ENCODE measurements at regions not wholly inside any gene's neighbourhood (a gene's known extent, or its start where the extent isn't known, plus 50 kb on each side); places are given as distances from the start of the nearest gene placed in this dataset.

DNA sequence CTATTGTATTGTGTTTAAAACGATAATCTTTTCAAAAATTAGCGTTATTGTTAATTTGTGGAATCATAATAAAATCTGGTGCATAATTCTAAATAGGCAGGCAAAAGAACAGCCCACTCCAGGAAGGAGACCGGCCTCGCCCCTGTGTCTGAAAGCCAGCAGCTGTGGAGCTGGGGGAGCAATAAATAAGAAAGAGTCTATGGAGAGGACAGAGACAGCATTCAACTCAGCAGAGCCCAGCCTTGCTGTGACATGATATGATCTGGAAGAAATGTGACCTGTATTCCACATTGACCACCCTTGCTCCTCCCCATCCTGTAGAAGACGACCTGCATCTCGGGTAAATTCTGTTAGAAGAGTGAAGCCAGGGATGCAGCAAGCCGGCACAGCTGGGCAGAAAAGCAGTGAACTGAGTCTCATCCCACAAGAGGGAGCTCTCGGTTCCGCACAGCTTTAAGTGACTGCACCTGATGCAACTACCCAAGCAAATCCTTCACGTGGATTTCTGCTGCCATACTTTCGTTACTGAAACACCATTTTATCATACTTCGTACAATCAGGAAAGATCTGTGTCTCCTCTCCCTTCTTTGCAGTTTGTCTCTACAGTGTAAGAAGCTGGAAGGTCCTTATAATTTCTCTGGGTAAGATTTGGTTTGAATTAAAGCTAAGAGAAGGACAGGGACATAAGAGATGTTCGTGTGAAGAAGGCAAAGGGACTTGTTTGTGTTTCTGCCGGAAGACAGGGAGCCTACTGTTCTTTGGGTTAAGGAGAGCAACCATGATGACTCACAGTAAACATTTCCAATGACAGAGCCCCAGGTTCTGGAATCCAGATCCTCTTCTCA is 427.1 kb downstream of the GPAM start:
- no peak for DNase-seq

- DNase-seq = no peak
Observed at GRCh38 chr10:111758593-111758992, 425.0 kb downstream of the GPAM start.

DNA sequence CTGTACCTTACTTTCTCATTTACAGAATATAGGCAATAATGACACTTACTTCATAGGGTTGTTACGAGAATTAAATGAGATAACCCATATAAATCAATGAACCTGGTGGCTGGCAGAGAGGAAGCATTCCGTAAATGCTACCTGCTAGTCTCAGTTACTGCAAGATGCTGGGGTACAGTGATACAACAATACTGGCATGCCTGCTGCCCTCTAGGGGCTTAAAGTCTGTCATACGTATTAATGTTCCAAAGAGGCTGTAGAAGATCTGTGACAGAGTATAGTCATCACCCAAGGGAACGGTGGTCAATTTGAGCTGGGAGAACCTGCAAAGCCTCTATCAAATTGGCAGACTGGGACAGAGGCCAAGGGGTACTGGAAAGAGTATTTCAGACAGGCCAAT is 421.5 kb downstream of the GPAM start:
- DNase-seq = no peak

GRCh38 chr10:111765216-111765615 is 418.3 kb downstream of the GPAM start:
- no peak for DNase-seq

- DNase-seq = no peak
Observed at GRCh38 chr10:111766464-111766863, 417.1 kb downstream of the GPAM start.

DNA sequence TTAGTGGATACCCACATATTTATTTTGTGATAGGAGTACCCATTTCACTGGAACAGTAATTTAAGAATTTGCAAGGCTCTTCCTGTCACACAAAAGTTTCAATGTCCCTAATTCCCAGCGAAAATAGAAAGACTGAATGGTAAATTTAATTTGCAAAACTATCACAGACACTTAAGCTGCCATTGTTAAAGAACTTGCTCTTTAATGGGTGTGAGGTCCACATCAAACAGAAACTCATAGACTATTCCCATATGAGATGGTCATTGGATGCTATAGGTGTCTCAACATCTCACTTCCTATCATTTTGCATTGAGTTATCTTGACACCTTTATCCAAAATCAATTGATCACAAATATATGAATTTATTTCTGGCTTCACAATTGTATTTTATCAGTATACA is 415.9 kb downstream of the GPAM start:
- DNase-seq = no peak

DNA sequence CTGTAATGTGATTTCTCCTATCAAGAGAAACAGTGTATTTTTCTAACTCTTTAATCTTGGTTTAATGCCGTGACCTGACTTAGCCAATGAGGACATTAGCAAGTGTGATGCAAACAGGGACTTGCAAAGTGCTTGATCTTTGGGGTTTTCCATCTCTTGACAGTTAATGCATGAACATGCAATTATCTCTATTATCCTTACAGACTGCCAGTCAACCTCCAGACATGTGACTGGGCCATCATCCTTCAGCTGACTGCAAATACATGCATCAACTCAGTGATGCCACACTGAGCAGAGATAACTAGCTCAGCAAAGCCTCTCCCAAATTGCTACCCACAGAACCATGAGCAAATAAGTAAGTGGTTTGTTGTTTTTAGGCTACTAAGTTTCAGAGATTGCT is 409.6 kb downstream of the GPAM start:
- DNase-seq = no peak

DNA sequence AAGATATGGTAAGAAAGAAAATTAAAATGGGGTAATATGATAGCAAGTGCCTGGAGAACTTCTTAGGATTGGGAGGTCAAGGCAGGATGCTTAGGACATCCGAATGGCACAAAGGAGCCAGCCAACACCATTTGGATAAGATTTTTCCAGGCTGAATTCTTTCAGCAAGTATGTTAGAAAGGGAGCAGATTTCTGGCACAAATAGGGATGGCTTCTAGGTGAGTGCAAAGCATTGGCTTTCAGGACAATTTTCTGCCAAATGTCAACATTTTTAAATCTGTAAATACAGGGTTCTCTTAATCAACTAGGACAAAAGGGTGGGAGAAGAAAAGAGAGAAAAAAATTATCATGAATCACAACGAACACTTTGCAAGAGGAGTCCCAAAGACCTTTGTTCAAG is 409.1 kb downstream of the GPAM start:
- DNase-seq = no peak

- no peak for DNase-seq
Observed at GRCh38 chr10:111784436-111784835, 399.1 kb downstream of the GPAM start.

DNA sequence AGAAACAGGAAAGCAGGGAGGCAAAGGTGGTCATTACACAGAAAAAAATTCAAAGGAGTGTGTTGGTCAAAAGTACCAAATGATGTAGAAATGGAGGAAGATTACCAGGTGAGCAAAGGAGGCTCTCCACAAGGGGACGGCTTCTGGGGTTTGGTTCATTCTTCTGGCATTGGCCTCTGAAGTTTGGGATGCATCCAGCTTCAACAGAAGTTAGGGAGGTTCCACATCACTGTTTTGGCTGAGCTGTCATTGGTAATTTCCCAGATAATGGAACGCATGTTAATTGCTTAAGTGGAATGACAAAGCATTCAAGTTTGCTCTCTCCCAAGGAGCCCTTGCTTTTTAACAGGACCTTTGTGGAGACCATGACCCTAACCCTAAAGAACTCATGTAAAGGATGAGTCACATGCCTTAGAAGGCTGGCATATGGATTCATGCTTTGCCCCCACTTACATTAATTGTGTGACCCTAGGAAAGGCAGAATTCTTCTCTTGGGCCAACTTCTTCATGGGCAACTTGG is 398.6 kb downstream of the GPAM start:
- no peak for DNase-seq

DNA sequence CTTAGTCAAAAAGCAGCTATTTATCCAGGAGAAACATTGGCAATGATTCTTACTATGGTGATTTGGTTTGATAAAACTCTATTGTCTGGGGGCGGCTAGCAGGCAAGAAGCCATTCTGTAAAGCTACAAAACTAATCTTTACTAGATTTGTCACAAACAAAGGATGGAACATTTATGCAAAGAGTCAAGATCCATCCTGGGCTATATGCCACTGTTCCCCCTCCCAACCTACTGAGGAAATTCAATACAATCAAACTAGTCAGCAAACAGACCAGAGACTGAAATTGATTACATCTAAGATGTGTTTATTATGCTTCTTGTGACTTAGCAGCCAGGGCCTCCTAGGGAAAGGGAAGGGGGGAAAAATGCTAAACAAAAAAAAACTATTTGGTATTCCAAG is 397.6 kb downstream of the GPAM start:
- DNase-seq = no peak

GRCh38 chr10:111789821-111790220 is 393.7 kb downstream of the GPAM start:
- no peak for DNase-seq

DNA sequence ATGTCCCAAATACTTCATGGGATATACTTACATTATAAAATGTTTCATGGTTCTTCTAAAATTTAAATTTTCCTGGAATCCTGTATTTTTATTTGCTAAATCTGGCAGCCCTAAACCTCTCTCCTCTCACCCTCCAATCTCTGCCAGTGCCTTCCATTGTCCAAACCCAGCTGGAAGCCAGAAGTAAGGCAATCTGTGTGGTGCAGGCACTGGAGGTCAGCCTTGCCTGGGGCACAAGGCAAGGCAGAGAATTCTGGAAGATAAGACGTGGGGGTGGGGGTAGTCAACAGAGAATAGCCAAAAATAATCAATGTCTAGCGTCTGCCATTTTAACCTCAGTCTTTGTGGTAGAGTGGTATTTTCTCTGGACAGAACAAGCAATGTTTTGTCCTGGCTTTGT is 381.7 kb downstream of the GPAM start:
- no peak for DNase-seq

GRCh38 chr10:111804781-111805180 is 378.8 kb downstream of the GPAM start:
- DNase-seq = no peak

DNA sequence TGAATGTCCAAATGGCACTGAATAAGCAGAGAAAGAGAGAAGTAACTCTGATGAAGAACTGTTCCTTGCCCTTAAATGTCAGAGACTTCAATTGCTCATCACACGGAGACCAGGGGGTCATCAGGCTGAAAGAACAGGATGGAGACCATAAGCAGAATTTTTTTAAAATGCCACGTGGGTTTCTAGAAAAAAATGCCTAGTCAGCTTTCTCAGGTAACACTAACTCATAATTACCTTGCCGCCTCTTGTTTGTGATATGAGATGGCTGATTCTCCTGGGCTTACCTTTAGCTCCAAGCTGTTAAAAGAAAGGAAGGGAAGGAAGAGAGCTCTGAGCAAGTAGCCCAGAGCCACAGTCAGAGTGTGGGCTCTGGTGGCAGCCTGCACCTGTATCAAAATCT is 372.0 kb downstream of the GPAM start:
- DNase-seq = no peak

DNA sequence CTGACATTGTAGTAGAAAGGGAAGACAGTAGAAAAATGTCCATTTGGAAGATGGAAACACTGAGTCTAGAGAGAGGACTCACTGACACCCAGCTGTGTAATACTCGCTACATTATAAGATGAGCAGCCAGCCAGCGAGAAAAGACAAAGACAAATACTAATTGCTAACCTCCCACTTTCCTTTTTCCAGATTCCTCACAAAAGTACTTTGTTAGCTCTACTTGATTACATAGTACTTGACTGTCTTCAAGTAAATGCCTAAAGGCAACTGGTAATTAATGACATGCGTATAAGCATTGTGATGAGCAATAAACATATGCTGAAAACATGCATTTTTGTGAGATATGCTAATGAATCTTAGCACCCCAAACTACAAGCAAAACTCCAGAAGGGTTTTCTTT is 363.1 kb downstream of the GPAM start:
- no peak for DNase-seq

GRCh38 chr10:111821871-111822270 is 361.7 kb downstream of the GPAM start:
- no peak for DNase-seq

DNA sequence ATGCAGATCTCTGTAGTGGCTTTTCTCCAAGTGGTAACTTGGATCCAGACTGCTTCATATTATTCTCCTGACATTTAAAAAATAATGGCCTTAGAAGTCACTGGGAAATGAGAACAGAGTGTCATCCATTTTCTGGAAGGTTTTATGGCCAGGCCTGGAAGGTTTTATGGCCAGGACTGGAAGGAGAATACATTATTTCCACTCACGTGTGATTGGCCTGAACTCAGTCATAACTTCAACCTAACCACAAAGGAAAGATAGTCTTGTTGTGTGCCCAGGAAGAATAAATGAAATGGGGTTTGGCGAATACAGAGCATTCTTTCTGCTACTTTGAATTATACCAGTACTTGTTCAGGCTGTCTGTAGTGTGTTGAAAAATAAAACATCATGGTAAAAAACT is 360.9 kb downstream of the GPAM start:
- no peak for DNase-seq

DNA sequence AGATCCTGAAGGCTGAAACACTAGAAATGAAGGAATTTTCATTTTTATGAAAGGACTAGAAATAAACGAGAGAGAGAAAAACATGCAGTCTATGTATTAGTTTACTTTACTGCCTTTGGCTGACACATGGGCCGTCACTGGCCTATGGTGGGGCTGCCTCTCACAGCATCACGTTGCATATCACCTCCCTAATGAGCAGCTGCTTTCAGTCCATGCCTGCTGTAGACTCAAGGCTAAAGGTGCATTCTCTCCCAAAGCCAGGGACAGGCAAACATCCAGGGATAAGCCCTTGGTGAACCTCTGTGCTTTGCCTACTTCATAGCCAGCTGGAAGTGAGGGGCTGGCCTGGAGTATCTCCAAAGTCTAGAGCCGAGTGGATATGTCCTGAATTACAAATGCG is 359.4 kb downstream of the GPAM start:
- DNase-seq = no peak

GRCh38 chr10:111830359-111830758 is 353.2 kb downstream of the GPAM start:
- DNase-seq = no peak

DNA sequence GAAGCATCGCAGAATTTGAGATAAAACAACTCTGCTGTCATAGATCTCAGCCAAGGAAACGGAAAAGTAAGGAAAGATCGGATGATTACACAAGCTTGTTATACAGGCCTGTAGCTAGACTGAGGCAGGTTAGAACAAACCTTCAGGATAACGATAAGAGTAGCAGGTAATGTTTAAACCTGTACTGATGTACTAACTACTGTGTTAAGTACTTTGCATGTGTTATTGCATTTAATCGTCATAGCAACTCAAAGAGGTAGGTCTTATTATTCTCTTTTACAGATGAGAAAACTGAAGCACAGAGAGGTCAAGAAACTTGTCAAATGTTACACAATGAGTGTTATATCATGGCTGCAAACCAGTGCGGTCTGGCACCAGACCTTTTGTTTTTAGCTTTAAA is 352.5 kb downstream of the GPAM start:
- DNase-seq = no peak

DNA sequence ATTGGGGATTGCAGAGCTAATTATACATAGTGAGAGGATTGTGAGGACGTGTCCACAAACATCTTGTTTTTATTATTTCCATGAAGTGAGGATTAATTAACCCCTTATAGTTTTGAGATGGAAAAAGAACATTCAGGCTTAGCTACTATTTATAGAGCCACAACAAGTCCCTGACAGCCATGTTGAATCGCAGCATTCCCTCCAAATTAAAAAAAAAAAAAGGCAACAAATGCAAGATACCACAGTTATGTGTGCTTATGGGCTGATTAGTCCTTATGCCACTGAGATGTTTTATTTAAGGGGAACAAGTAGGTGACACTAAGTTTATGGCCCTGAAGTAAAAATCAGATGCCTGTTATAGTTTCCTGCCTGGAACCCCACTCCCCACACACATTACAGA is 350.3 kb downstream of the GPAM start:
- DNase-seq = no peak

GRCh38 chr10:111835574-111835973 is 348.0 kb downstream of the GPAM start:
- DNase-seq = no peak

GRCh38 chr10:111836064-111836463 is 347.5 kb downstream of the GPAM start:
- no peak for DNase-seq

DNA sequence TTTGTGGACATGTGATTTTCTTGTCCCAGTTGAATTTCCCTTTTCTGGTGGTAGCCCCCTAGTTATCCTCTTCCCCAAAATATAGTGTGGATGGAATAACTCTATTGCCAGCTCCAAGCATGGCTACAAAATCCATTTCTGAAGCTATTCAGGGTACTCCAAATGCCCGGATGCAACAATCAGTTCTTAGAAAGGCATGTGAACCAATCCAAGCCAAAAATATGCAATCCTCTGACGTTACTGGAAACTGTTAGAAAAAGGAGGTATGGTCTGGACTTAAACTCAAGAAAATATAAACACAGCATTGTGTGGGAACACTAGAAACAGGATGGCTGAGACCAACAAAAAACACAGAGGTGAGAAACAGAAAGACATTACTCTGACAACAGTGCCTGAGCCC is 347.0 kb downstream of the GPAM start:
- no peak for DNase-seq
